Upper lobe of left lung (tissue), 4 donors: ENCODE measurements at regions not wholly inside any gene's neighbourhood (a gene's known extent, or its start where the extent isn't known, plus 50 kb on each side); places are given as distances from the start of the nearest gene placed in this dataset.

Source experiments
- CTCF ChIP-seq, 6 experiments: fragments of 450-650 bp in 4 of 6; fragments of 200-600 bp in 2 of 6; sonication (generic) in 2 of 6; IDR thresholded peaks; one replicate each; pipeline ENCODE4 v1.5.1; 2016 to 2019; ENCODE audit warnings: antibody characterized with exemption in 6 of 6
- POLR2A ChIP-seq, 4 donors: fragments of 450-650 bp; IDR thresholded peaks; one replicate each; pipeline ENCODE4 v1.5.1; 2016 to 2017; ENCODE audit warnings: antibody characterized with exemption in 4 of 4, mild to moderate bottlenecking in 2 of 4

- TF ChIP-seq POLR2A (IDR thresholded peaks at IDR 0.05): no peak
- no peak for TF ChIP-seq CTCF (IDR thresholded peaks at IDR 0.05)
These were observed 498.5 kb upstream of the CNTN4 start for GRCh38 chr3:1600206-1600605.
